ENCODE measurements at regions not wholly inside any gene's neighbourhood (a gene's known extent, or its start where the extent isn't known, plus 50 kb on each side); places are given as distances from the start of the nearest gene placed in this dataset.
"Not testable (repeated sequence)": the region's sequence is repeated elsewhere in the genome, so short reads cannot be mapped to it uniquely, and the experiment has no call there.

DNA sequence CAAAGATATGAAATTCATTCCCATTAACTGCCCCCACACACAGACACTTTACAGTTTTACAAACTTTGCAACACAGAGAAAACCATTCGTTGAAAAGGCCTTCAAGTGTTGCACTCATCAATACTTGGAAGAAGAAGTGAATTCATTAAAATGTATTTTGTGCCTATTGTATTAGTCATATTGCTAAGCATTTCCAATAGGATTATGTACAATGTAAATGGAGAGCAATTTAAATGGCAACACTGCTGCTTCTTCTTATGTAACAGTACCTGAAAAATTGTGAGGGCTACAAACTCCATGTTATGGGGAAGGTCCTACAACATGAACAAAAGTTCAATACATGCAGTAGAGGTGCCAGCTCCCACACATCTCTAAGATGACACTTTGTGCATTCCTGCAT, 209.3 kb upstream of the POGK start:
- DNase-seq: no peak

- no peak for DNase-seq
These were observed 208.9 kb upstream of the POGK start for GRCh38 chr1:166630369-166630768.

DNA sequence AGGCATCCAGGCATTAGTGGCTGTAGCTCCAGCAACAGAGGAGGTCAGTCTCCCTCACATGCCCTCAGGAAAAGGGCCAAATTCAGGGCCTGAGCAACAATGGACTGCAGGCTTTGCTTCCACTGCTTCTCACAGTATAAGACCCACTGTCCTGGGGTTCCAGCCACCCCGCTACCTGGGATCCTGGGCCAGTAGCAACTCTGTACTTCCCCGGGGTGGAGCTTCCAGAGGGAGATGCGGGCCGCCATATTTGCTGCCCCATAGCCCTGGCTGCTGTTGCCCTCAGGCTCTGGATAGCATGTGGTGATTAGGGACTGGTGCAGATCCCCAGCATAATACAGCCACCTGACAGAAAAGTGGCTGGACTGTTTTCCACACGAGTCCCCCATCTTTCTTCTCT, 201.1 kb upstream of the POGK start:
- DNase-seq: no peak

- DNase-seq: not testable (repeated sequence)
These were observed 182.0 kb upstream of the POGK start for GRCh38 chr1:166657228-166657627.

GRCh38 chr1:166666790-166667189, 172.5 kb upstream of the POGK start:
- not testable (repeated sequence) for DNase-seq

DNA sequence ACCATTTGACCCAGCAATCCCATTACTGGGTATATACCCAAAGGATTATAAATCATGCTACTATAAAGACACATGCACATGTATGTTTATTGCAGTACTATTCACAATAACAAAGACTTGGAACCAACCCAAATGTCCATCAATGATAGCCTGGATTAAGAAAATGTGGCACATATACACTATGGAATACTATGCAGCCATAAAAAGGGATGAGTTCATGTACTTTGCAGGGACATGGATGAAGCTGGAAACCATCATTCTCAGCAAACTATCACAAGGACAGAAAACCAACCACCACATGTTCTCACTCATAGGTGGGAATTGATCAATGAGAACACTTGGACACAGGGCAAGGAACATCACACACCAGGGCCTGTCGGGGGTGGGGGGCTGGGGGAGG, 171.7 kb upstream of the POGK start:
- not testable (repeated sequence) for DNase-seq

- DNase-seq: no peak
These were observed 167.6 kb upstream of the POGK start for GRCh38 chr1:166671627-166672026.

DNA sequence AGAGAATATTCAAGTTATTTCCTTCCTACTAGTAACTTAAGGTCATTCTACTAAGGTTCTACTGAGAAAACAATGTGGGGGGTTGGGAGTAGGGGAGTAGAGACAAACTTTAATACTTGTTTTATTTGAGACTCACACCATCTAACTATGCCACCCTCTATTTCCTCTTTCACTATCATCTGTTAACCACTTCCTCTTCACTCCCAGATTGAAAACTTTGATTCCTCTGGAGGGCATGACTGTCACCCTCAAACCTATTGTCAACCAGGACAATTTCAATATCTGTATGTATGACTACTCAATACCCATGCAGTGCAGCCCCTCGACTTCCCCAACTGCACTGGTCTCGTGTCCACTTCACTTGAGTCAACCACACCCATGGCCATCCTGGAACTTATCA, 165.6 kb upstream of the POGK start:
- no peak for DNase-seq

DNA sequence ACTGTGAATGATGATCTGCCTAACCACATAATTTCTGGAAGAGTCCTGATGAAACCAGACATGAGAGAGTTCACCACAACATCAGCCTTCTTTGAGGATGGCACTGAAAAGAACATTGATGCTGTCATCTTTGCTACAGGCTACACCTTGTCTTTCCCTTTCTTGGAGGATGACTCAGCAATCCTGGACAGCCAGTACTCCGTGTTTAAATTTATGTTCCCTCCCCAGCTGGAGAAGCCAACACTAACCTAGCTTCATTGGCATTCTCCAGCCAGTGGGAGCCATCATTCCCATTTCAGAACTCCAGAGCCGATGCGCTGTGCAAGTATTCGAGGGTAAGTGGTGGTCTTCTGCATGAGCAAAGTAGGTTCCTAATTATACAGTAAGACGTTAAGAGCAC, 164.1 kb upstream of the POGK start:
- no peak for DNase-seq

- DNase-seq: no peak
These were observed 162.3 kb upstream of the POGK start for GRCh38 chr1:166676981-166677380.

GRCh38 chr1:166679369-166679768, 159.9 kb upstream of the POGK start:
- DNase-seq: no peak

DNA sequence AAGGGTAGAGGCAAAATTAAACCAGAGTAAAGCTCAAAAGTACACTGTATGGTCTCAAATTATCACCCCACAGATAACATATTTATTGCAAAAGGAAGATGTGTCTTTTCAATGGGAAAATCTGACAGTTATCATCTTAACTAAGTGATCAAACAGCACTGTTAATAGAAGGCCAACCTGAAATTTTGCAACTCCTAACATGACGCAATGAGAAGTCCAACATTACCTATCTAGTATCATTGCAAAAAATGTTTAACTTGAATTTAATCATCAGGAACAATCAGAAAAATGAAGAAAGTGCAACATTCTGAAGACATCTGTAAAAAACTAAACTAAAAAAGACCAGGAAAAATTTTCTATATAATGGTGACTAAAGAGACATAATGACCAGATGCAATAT, 156.7 kb upstream of the POGK start:
- DNase-seq: no peak

- DNase-seq: not testable (repeated sequence)
These were observed 154.6 kb upstream of the POGK start for GRCh38 chr1:166684669-166685068.

DNA sequence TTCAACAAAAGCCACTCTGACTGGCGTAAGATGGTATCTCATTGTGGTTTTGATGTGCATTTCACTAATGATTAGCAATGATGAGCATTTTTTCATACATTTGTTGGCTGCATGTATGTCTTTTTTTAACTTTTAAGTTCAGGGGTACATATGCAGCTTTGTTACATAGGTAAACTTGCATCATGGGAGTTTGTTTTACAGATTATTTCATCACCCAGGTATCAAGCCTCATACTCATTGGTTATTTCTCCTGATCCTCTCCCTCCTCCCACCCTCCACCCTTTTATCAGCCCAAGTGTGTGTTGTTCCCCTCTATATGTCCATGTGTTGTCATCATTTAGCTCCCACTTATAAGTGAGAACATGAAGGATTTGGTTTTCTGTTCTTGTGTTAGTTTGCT, 154.1 kb upstream of the POGK start:
- no peak for DNase-seq

DNA sequence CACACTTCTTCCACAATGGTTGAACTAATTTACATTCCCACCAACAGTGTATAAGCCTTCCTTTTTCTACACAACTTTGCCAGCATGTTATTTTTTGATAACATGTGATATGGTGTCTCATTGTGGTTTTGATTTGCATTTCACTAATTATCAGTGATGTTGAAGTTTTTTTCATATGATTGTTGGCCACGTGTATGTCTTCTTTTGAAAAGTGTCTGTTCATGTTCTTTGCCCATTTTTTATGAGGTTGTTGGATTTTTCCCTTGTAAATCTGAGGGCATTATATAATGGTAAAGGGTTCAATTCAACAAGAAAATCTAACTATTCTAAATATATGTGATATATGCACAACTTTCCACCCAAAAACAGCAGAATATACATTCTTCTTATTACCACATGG, 153.4 kb upstream of the POGK start:
- not testable (repeated sequence) for DNase-seq

DNA sequence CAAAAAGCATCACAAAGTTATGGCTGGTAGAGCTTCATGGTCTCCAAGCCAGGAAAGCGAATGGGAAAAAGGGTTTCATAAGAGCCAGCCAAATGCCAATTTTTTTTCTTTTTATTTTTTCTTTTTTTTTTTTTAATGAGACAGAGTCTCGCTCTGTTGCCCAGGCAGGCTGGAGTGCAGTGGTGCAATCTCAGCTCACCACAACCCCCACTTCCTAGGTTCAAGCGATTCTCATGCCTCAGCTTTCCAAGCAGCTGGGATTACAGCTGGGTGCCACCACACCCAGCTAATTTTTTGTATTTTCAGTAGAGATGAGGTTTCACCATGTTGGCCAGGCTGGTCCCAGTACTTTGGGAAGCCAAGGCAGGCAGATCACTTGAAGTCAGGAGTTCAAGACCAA, 148.7 kb upstream of the POGK start:
- not testable (repeated sequence) for DNase-seq

GRCh38 chr1:166691476-166691875, 147.8 kb upstream of the POGK start:
- no peak for DNase-seq

GRCh38 chr1:166692346-166692745, 146.9 kb upstream of the POGK start:
- no peak for DNase-seq

GRCh38 chr1:166693158-166693557, 146.1 kb upstream of the POGK start:
- no peak for DNase-seq

DNA sequence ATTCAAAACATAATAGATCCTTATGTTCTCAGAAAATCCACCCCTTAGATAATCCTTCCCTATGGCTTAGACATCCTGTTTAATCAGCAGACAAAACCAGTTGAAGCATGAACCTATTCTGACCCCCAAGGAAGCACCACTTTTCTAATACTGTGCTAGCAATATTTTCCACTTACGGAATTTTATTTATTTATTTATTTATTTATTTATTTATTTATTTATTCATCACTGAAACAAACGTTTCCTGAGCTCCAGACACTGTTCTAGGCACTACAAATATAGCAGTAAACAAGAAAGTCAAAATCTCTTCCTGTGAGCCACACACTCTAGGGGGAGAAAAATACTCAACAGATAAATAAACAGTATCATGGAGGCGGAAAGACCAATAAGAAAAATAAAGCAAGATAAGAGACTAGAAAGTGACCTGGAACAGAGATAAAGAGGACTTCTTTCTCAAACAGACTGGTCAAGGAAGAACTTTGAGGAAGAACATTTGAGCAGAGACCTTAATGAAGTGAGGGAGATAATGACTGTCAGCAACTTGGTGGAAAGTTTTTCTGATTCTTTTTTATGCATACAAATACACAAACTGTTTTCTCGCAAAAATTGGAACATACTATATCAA, 145.5 kb upstream of the POGK start:
- DNase-seq: no peak

- DNase-seq: no peak
These were observed 144.2 kb upstream of the POGK start for GRCh38 chr1:166695115-166695514.

DNA sequence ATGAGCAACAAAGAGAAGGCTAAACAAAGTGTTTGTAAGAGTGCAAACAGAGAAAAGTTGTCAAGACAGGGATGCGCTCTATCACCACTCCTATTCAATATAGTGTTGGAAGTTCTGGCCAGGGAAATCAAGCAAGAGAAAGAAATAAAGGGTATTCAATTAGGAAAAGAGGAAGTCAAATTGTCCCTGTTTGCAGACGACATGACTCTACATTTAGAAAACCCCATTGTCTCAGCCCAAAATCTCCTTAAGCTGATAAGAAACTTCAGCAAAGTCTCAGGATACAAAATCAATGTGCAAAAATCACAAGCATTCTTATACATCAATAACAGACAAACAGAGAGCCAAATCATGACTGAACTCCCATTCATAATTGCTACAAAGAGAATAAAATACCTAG, 143.4 kb upstream of the POGK start:
- not testable (repeated sequence) for DNase-seq

GRCh38 chr1:166698771-166699170, 140.5 kb upstream of the POGK start:
- no peak for DNase-seq

GRCh38 chr1:166699613-166700012, 139.7 kb upstream of the POGK start:
- DNase-seq: no peak

DNA sequence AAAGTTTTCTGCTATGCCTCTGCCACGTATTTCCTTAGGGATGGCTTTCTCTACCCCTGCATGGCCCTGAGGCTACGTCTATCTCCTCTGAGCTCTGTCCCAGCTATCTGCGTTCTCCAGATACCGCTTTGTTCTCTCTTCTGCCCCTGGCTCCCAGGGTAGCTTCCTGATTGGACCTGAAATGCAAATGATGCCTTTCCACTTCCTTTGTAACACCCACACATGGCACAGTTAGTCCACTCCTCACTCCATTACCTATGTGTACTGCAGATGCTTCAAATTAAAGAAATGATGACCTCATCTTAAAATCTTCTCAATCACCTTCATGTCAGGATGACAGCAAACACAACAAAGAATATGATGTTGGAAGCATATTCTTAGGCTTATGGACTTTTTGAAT, 138.6 kb upstream of the POGK start:
- no peak for DNase-seq

Measured in DMS 273 treated with DMSO at 0.1 percent for 48 hours (cell line).